B cell (primary cell): ENCODE measurements at regions not wholly inside any gene's neighbourhood (a gene's known extent, or its start where the extent isn't known, plus 50 kb on each side); places are given as distances from the start of the nearest gene placed in this dataset.

Experiments
- ATAC-seq: fragments of 200-7000 bp; cut with Tn5 transposase; one replicate; pipeline ENCODE4 v1.10.0; 2021; ENCODE audit warnings: low read depth, mild to moderate bottlenecking, moderate number of reproducible peaks, moderate library complexity
- CTCF ChIA-PET: fragments of 350-600 bp; sonication (Branson Sonifier 250); formaldehyde crosslinking; loops from one replicate; lab custom pipeline; 2021; ENCODE audit warnings: antibody characterized with exemption, inconsistent platforms; lab: Charles Lee
- POLR2A ChIA-PET: fragments of 350-600 bp; sonication (Branson Sonifier 250); formaldehyde crosslinking; loops from one replicate; lab custom pipeline; 2021; ENCODE audit warnings: antibody characterized with exemption; lab: Charles Lee
- DNase-seq: peaks from one replicate; pipeline ENCODE4 v3.0.0; 2013
- H2AFZ ChIP-seq: 2 replicates; pipeline ENCODE4 v1.6.1; 2012; ENCODE audit warnings: mild to moderate bottlenecking, low read depth, low read length; ENCODE audit not compliant: insufficient read depth, poor library complexity, severe bottlenecking
- H3K27ac ChIP-seq, 2 donors: 1 replicate in 1 of 2; 2 replicates in 1 of 2; pipeline ENCODE4 v1.5.1; 2012 to 2013; ENCODE audit warnings: low read length in 2 of 2, mild to moderate bottlenecking in 2 of 2, moderate library complexity in 1 of 2
- H3K27me3 ChIP-seq, 4 experiments: fragments of 200-600 bp in 1 of 4; sonication (generic) in 1 of 4; replicated peaks in 1 of 4; 1 replicate in 2 of 4; 2 replicates in 2 of 4; pipeline versions ENCODE4 v1.6.1 to v1.7.0; 2013 to 2016; ENCODE audit warnings: low read length in 3 of 4, mild to moderate bottlenecking in 2 of 4, mixed read lengths in 1 of 4, moderate library complexity in 1 of 4; ENCODE audit not compliant: insufficient read depth in 4 of 4, control insufficient read depth in 3 of 4; ENCODE audit errors: control extremely low read depth in 1 of 4
- H3K36me3 ChIP-seq, 2 experiments: replicated peaks in 1 of 2; 1 replicate in 1 of 2; 2 replicates in 1 of 2; pipeline versions ENCODE4 v1.6.1 to v1.7.1; 2013; ENCODE audit warnings: low read length in 1 of 2; ENCODE audit not compliant: insufficient read depth in 2 of 2, control insufficient read depth in 1 of 2; ENCODE audit errors: control extremely low read depth in 1 of 2, extremely low read depth in 1 of 2
- H3K4me1 ChIP-seq, 2 donors: fragments of 200-600 bp in 1 of 2; sonication (generic) in 1 of 2; 1 replicate in 1 of 2; 2 replicates in 1 of 2; pipeline versions ENCODE4 v1.5.1 to v1.6.1; 2013 to 2017; ENCODE audit warnings: low read length in 2 of 2; ENCODE audit not compliant: control insufficient read depth in 2 of 2, insufficient read depth in 2 of 2
- H3K4me2 ChIP-seq: replicated peaks from 2 replicates; pipeline ENCODE3; 2012; ENCODE audit warnings: mild to moderate bottlenecking, low read depth, low read length; ENCODE audit not compliant: poor library complexity, severe bottlenecking
- H3K4me3 ChIP-seq, 5 experiments: fragments of 200-600 bp in 1 of 5; sonication (generic) in 1 of 5; 1 replicate in 3 of 5; 2 replicates in 2 of 5; pipeline versions ENCODE4 v1.5.1 to v1.7.0; 2011 to 2016; ENCODE audit warnings: low read length in 4 of 5, mild to moderate bottlenecking in 4 of 5, low read depth in 2 of 5, control low read depth in 1 of 5, moderate library complexity in 1 of 5; ENCODE audit not compliant: insufficient read depth in 1 of 5; ENCODE audit errors: control extremely low read depth in 1 of 5, extremely low read depth in 1 of 5
- H3K79me2 ChIP-seq: fragments of 200-600 bp; sonication (generic); one replicate; pipeline ENCODE4 v1.6.0; 2016; ENCODE audit warnings: low read length; ENCODE audit not compliant: control insufficient read depth, insufficient read depth
- H3K9ac ChIP-seq: fragments of 200-600 bp; sonication (generic); 2 replicates; pipeline ENCODE4 v1.6.1; 2017; ENCODE audit warnings: mild to moderate bottlenecking, low read length, moderate library complexity
- H3K9me3 ChIP-seq, 3 donors: one replicate each; pipeline versions ENCODE4 v1.6.1 to v1.7.1; 2013; ENCODE audit warnings: low read length in 2 of 3; ENCODE audit not compliant: control insufficient read depth in 2 of 3, insufficient read depth in 1 of 3; ENCODE audit errors: control extremely low read depth in 1 of 3
- H4K20me1 ChIP-seq: 2 replicates; pipeline ENCODE4 v1.6.0; 2012; ENCODE audit warnings: mild to moderate bottlenecking, low read length; ENCODE audit not compliant: insufficient read depth, control insufficient read depth, poor library complexity, severe bottlenecking
- H3K27ac Mint-ChIP-seq: one replicate; pipeline ENCODE4 v1.8.0; 2021; ENCODE audit warnings: mixed read lengths
- H3K27me3 Mint-ChIP-seq: one replicate; pipeline ENCODE4 v1.8.0; 2021; ENCODE audit warnings: mixed read lengths
- H3K4me1 Mint-ChIP-seq: one replicate; pipeline ENCODE4 v1.8.0; 2021; ENCODE audit warnings: mixed read lengths
- H3K4me3 Mint-ChIP-seq: one replicate; pipeline ENCODE4 v1.8.0; 2021; ENCODE audit warnings: mixed read lengths
- H3K9me3 Mint-ChIP-seq: one replicate; pipeline ENCODE4 v1.8.0; 2022; ENCODE audit warnings: mixed read lengths; ENCODE audit not compliant: insufficient read depth
- CTCF ChIP-seq: fragments of 200-600 bp; IDR thresholded peaks from one replicate; pipeline ENCODE4 v1.8.0; 2022; ENCODE audit warnings: antibody characterized with exemption, mild to moderate bottlenecking
- EZH2 ChIP-seq: IDR thresholded peaks from 2 replicates; pipeline ENCODE4 v1.6.1; 2012; ENCODE audit warnings: borderline replicate concordance, low read depth, mild to moderate bottlenecking, moderate library complexity, low read length; ENCODE audit not compliant: insufficient read depth, poor library complexity, severe bottlenecking
- WGBS: methylation state at CpG from one replicate; pipeline ENCODE4 v1.1.5; 2013; ENCODE audit warnings: missing lambda C conversion rate; ENCODE audit not compliant: insufficient coverage; 5-methylcytosine and 5-hydroxymethylcytosine counted together
- intact Hi-C: fragments of 100-400 bp; cut with micrococcal nuclease; formaldehyde crosslinking; loops from one replicate; pipeline ENCODE4 v1.10.0; 2022

GRCh38 chr18:42281851-42282250 is 326.8 kb downstream of the PIK3C3 start:
- intact Hi-C loops: no loop called here
- TF ChIP-seq CTCF: no peak
- TF ChIP-seq EZH2: no peak
- Histone ChIP-seq H3K27me3 (no peaks in the 10 kb centered on the region), H3K9ac (no peak overlapping the region), H3K4me3 (no peak overlapping the region), H3K79me2 (no peaks in the 10 kb centered on the region), H3K4me2 (no peak overlapping the region), H3K9me3 (no peaks in the 10 kb centered on the region), H4K20me1 (no peaks in the 10 kb centered on the region), H2AFZ (no peak overlapping the region), H3K36me3 (no peaks in the 10 kb centered on the region), H3K27ac (no peak overlapping the region), H3K4me1 (no peaks in the 10 kb centered on the region)
- H3K4me3 Mint-ChIP-seq: no peak overlapping the region
- DNase-seq (no peak), ATAC-seq (no peak)
- no peak overlapping the region for H3K27ac Mint-ChIP-seq
- ChIA-PET CTCF (interaction anchor here (0.7 to 0.8 kb wide), 3 partner anchors 16 to 168 kb away, joined by 3 read pairs; no protein-coding TSS in a partner anchor), POLR2A (no interaction called here)
- H3K9me3 Mint-ChIP-seq: no peaks in the 10 kb centered on the region
- no peaks in the 10 kb centered on the region for H3K27me3 Mint-ChIP-seq
- H3K4me1 Mint-ChIP-seq: no peaks in the 10 kb centered on the region

- H3K79me2 ChIP-seq: no peaks in the 10 kb centered on the region
- no peak overlapping the region for H3K4me2 ChIP-seq
- H3K27ac Mint-ChIP-seq: no peak overlapping the region
- no peaks in the 10 kb centered on the region for H4K20me1 ChIP-seq
- H3K4me1 Mint-ChIP-seq: no peaks in the 10 kb centered on the region
- intact Hi-C loops: no loop called here
- H3K9me3 ChIP-seq: no peaks in the 10 kb centered on the region
- H3K9me3 Mint-ChIP-seq: no peaks in the 10 kb centered on the region
- no peak overlapping the region for H3K4me3 Mint-ChIP-seq
- H2AFZ ChIP-seq: no peak overlapping the region
- ChIA-PET CTCF (no interaction called here), POLR2A (no interaction called here)
- H3K27me3 Mint-ChIP-seq: no peaks in the 10 kb centered on the region
- no peak overlapping the region for H3K4me3 ChIP-seq
- ATAC-seq (no peak), DNase-seq (no peak)
- H3K4me1 ChIP-seq: no peaks in the 10 kb centered on the region
- H3K27me3 ChIP-seq: no peaks in the 10 kb centered on the region
- TF ChIP-seq CTCF: no peak
- no peak for TF ChIP-seq EZH2
- H3K9ac ChIP-seq: no peak overlapping the region
- H3K36me3 ChIP-seq: no peaks in the 10 kb centered on the region
- H3K27ac ChIP-seq: no peak overlapping the region
- WGBS: 80% methylated on average over 1 of the region's 1 CpG
These were observed 332.0 kb downstream of the PIK3C3 start for GRCh38 chr18:42287047-42287446.
